ENCODE measurements at regions not wholly inside any gene's neighbourhood (a gene's known extent, or its start where the extent isn't known, plus 50 kb on each side); places are given as distances from the start of the nearest gene placed in this dataset.
"Not testable (repeated sequence)": the region's sequence is repeated elsewhere in the genome, so short reads cannot be mapped to it uniquely, and the experiment has no call there.

- H3K36me3 ChIP-seq (ENCODE audit: control insufficient read depth, insufficient read depth, low read length), result no peaks in the 10 kb centered on the region
- TF ChIP-seq CTCF (IDR thresholded peaks at IDR 0.05; ENCODE audit: insufficient read depth, low read length, severe bottlenecking), result peak; percentile 69
- H3K4me3 ChIP-seq (ENCODE audit: low read depth, low read length), result no peak overlapping the region
- no peaks in the 10 kb centered on the region for H3K27me3 ChIP-seq (ENCODE audit: control insufficient read depth, insufficient read depth, low read length)
- no peak for FAIRE-seq
- DNase-seq (ENCODE audit: low read depth), result peak; percentile 55
Measured at GRCh38 chr14:56422703-56423213, 156.8 kb upstream of the TMEM260 start.

- Histone ChIP-seq H3K36me3 (ENCODE audit: control insufficient read depth, insufficient read depth, low read length) (no peaks in the 10 kb centered on the region), H3K27me3 (ENCODE audit: control insufficient read depth, insufficient read depth, low read length) (no peaks in the 10 kb centered on the region), H3K4me3 (ENCODE audit: low read depth, low read length) (no peak overlapping the region)
- FAIRE-seq (no peak), DNase-seq (ENCODE audit: low read depth) (no peak)
- no peak for TF ChIP-seq CTCF (IDR thresholded peaks at IDR 0.05; ENCODE audit: insufficient read depth, low read length, severe bottlenecking)
Measured at GRCh38 chr14:56423544-56423943, 156.1 kb upstream of the TMEM260 start.

- Histone ChIP-seq H3K4me3 (ENCODE audit: low read depth, low read length) (no peak overlapping the region), H3K36me3 (ENCODE audit: control insufficient read depth, insufficient read depth, low read length) (no peaks in the 10 kb centered on the region), H3K27me3 (ENCODE audit: control insufficient read depth, insufficient read depth, low read length) (no peaks in the 10 kb centered on the region)
- TF ChIP-seq CTCF (IDR thresholded peaks at IDR 0.05; ENCODE audit: insufficient read depth, low read length, severe bottlenecking), result no peak
- FAIRE-seq, result no peak
- DNase-seq (ENCODE audit: low read depth), result no peak
Measured at GRCh38 chr14:56431013-56431412, 148.6 kb upstream of the TMEM260 start.

- no peaks in the 10 kb centered on the region for H3K36me3 ChIP-seq (ENCODE audit: control insufficient read depth, insufficient read depth, low read length)
- no peak overlapping the region for H3K4me3 ChIP-seq (ENCODE audit: low read depth, low read length)
- no peak for TF ChIP-seq CTCF (IDR thresholded peaks at IDR 0.05; ENCODE audit: insufficient read depth, low read length, severe bottlenecking)
- no peak for FAIRE-seq
- DNase-seq (ENCODE audit: low read depth), result no peak
- no peaks in the 10 kb centered on the region for H3K27me3 ChIP-seq (ENCODE audit: control insufficient read depth, insufficient read depth, low read length)
Measured at GRCh38 chr14:56449670-56450213, 129.9 kb upstream of the TMEM260 start.

GRCh38 chr14:56452940-56453339, 126.7 kb upstream of the TMEM260 start:
- TF ChIP-seq CTCF (IDR thresholded peaks at IDR 0.05; ENCODE audit: insufficient read depth, low read length, severe bottlenecking), result no peak
- H3K4me3 ChIP-seq (ENCODE audit: low read depth, low read length), result no peak overlapping the region
- no peaks in the 10 kb centered on the region for H3K27me3 ChIP-seq (ENCODE audit: control insufficient read depth, insufficient read depth, low read length)
- H3K36me3 ChIP-seq (ENCODE audit: control insufficient read depth, insufficient read depth, low read length), result no peaks in the 10 kb centered on the region
- no peak for DNase-seq (ENCODE audit: low read depth)
- FAIRE-seq, result no peak

GRCh38 chr14:56454680-56455079, 124.9 kb upstream of the TMEM260 start:
- not testable (repeated sequence) for FAIRE-seq; H3K27me3 ChIP-seq (ENCODE audit: control insufficient read depth, insufficient read depth, low read length); H3K4me3 ChIP-seq (ENCODE audit: low read depth, low read length); DNase-seq (ENCODE audit: low read depth); H3K36me3 ChIP-seq (ENCODE audit: control insufficient read depth, insufficient read depth, low read length)
